ENCODE measurements at regions not wholly inside any gene's neighbourhood (a gene's known extent, or its start where the extent isn't known, plus 50 kb on each side); places are given as distances from the start of the nearest gene placed in this dataset.
A peak's percentile ranks its signal among the peaks of the same experiment; 100 is the strongest.

GRCh38 chr4:157977086-157977485 lies 195.7 kb downstream of the GASK1B start:
- H3K4me3 Mint-ChIP-seq (ENCODE audit: unreplicated experiment): no peak overlapping the region
- ChIA-PET POLR2A (interaction anchor here (0.6 kb wide), 1 partner anchor 14 kb away, joined by 3 read pairs; no protein-coding TSS in a partner anchor), CTCF (no interaction called here)
- H3K4me1 Mint-ChIP-seq (ENCODE audit: insufficient read depth, unreplicated experiment): peaks cover 8% of the 10 kb centered on the region
- no peak for TF ChIP-seq CTCF (IDR thresholded peaks at IDR 0.05; ENCODE audit: unreplicated experiment)
- no peak for DNase-seq (ENCODE audit: unreplicated experiment)
- H3K27ac Mint-ChIP-seq (ENCODE audit: low read depth, unreplicated experiment): no peak overlapping the region
- intact Hi-C loops (cut with micrococcal nuclease): loop anchor here (10.0 kb wide), 3 partner anchors 462 to 1002 kb away; partner anchors contain the start of gene PDGFC
- BruUV-seq (replicated peaks): no TSS peak
- H3K36me3 Mint-ChIP-seq (ENCODE audit: insufficient read depth, unreplicated experiment): no peaks in the 10 kb centered on the region
- H3K9me3 Mint-ChIP-seq (ENCODE audit: unreplicated experiment): no peaks in the 10 kb centered on the region
- no peaks in the 10 kb centered on the region for H3K27me3 Mint-ChIP-seq (ENCODE audit: insufficient read depth, unreplicated experiment)

- Mint-ChIP-seq H3K27ac (ENCODE audit: low read depth, unreplicated experiment) (no peak overlapping the region), H3K4me3 (ENCODE audit: unreplicated experiment) (no peak overlapping the region)
- CTCF ChIA-PET: interaction anchor here (0.6 to 1.8 kb wide), 3 partner anchors 31 to 754 kb away, joined by 3 to 8 read pairs (median 3); partner anchors contain the start of gene GRIA2
Measured at GRCh38 chr4:157973297-157973696, 199.5 kb downstream of the GASK1B start.

GRCh38 chr4:157964463-157964862 lies 208.4 kb downstream of the GASK1B start:
- no peaks in the 10 kb centered on the region for H3K9me3 Mint-ChIP-seq (ENCODE audit: unreplicated experiment)
- H3K27ac Mint-ChIP-seq (ENCODE audit: low read depth, unreplicated experiment): no peak overlapping the region
- CTCF ChIA-PET: interaction anchor here (0.6 to 0.9 kb wide), 4 partner anchors 124 to 794 kb away, joined by 3 to 5 read pairs (median 3); no protein-coding TSS in a partner anchor
- no peaks in the 10 kb centered on the region for H3K27me3 Mint-ChIP-seq (ENCODE audit: insufficient read depth, unreplicated experiment)
- no peak for TF ChIP-seq CTCF (IDR thresholded peaks at IDR 0.05; ENCODE audit: unreplicated experiment)
- intact Hi-C loops (cut with micrococcal nuclease): no loop called here
- no peaks in the 10 kb centered on the region for H3K36me3 Mint-ChIP-seq (ENCODE audit: insufficient read depth, unreplicated experiment)
- DNase-seq (ENCODE audit: unreplicated experiment): peak; percentile 22
- no peaks in the 10 kb centered on the region for H3K4me1 Mint-ChIP-seq (ENCODE audit: insufficient read depth, unreplicated experiment)
- no TSS peak for BruUV-seq (replicated peaks)
- H3K4me3 Mint-ChIP-seq (ENCODE audit: unreplicated experiment): no peak overlapping the region
- POLR2A ChIA-PET: interaction anchor here (0.6 to 1.2 kb wide), 4 partner anchors 10 to 675 kb away, joined by 3 read pairs; no protein-coding TSS in a partner anchor

More at GRCh38 chr4:157973297-157973696, 199.5 kb downstream of the GASK1B start:
- Mint-ChIP-seq H3K36me3 (ENCODE audit: insufficient read depth, unreplicated experiment) (no peaks in the 10 kb centered on the region), H3K27me3 (ENCODE audit: insufficient read depth, unreplicated experiment) (no peaks in the 10 kb centered on the region), H3K4me1 (ENCODE audit: insufficient read depth, unreplicated experiment) (no peaks in the 10 kb centered on the region), H3K9me3 (ENCODE audit: unreplicated experiment) (no peaks in the 10 kb centered on the region)
- no TSS peak for BruUV-seq (replicated peaks)
- intact Hi-C loops (cut with micrococcal nuclease): loop anchor here (10.0 kb wide), 3 partner anchors 458 to 998 kb away; partner anchors contain the start of gene PDGFC
- no peak for DNase-seq (ENCODE audit: unreplicated experiment)
- no peak for TF ChIP-seq CTCF (IDR thresholded peaks at IDR 0.05; ENCODE audit: unreplicated experiment)
- POLR2A ChIA-PET: no interaction called here

GRCh38 chr4:157961229-157961990 lies 211.4 kb downstream of the GASK1B start:
- POLR2A ChIA-PET: no interaction called here
- Mint-ChIP-seq H3K9me3 (ENCODE audit: unreplicated experiment) (no peaks in the 10 kb centered on the region), H3K4me1 (ENCODE audit: insufficient read depth, unreplicated experiment) (no peaks in the 10 kb centered on the region), H3K27ac (ENCODE audit: low read depth, unreplicated experiment) (no peak overlapping the region), H3K27me3 (ENCODE audit: insufficient read depth, unreplicated experiment) (no peaks in the 10 kb centered on the region), H3K4me3 (ENCODE audit: unreplicated experiment) (no peak overlapping the region), H3K36me3 (ENCODE audit: insufficient read depth, unreplicated experiment) (no peaks in the 10 kb centered on the region)
- CTCF ChIA-PET: no interaction called here
- intact Hi-C loops (cut with micrococcal nuclease): no loop called here
- no peak for TF ChIP-seq CTCF (IDR thresholded peaks at IDR 0.05; ENCODE audit: unreplicated experiment)
- peak; percentile 7 for DNase-seq (ENCODE audit: unreplicated experiment)
- no TSS peak for BruUV-seq (replicated peaks)

All from MCF 10A (cell line).